H1 (cell line): ENCODE measurements at regions not wholly inside any gene's neighbourhood (a gene's known extent, or its start where the extent isn't known, plus 50 kb on each side); places are given as distances from the start of the nearest gene placed in this dataset.

ENCODE experiments used
- CTCF ChIA-PET: fragments of 300-600 bp; sonication (Branson Sonifier 250); formaldehyde crosslinking; loops from one replicate; lab custom pipeline; 2021; ENCODE audit not compliant: partially characterized antibody; lab: Charles Lee
- POLR2A ChIA-PET: fragments of 300-600 bp; sonication (Branson Sonifier 250); formaldehyde crosslinking; loops from one replicate; lab custom pipeline; 2021; ENCODE audit warnings: inconsistent platforms; ENCODE audit not compliant: partially characterized antibody; lab: Charles Lee
- DNase-seq, 2 experiments: peaks; one replicate each; pipeline versions ENCODE4 v3.0.0 to v3.0.0-alpha.2; 2010 to 2022; ENCODE audit warnings: low spot score in 2 of 2, low read depth in 1 of 2, mixed read lengths in 1 of 2
- FAIRE-seq: peaks from 2 replicates; lab custom pipeline; 2011; peaks lifted over from hg19 to GRCh38; lab: Jason Lieb, UNC
- H2AFZ ChIP-seq: 2 replicates; pipeline ENCODE4 v1.8.1; 2012; ENCODE audit warnings: low read length, inconsistent platforms
- H2AK5ac ChIP-seq: 2 replicates; pipeline ENCODE4 v1.6.1; 2013; ENCODE audit warnings: low read depth, low read length
- H2BK120ac ChIP-seq: replicated peaks from 2 replicates; pipeline ENCODE3; 2013; ENCODE audit warnings: low read depth, low read length, inconsistent platforms
- H2BK12ac ChIP-seq: 2 replicates; pipeline ENCODE4 v1.6.1; 2013; ENCODE audit warnings: low read depth, low read length
- H2BK15ac ChIP-seq: 2 replicates; pipeline ENCODE4 v1.6.1; 2013; ENCODE audit warnings: low read length
- H2BK20ac ChIP-seq: 2 replicates; pipeline ENCODE4 v1.6.1; 2013; ENCODE audit warnings: low read length
- H2BK5ac ChIP-seq: 2 replicates; pipeline ENCODE4 v1.6.1; 2013; ENCODE audit warnings: low read depth, low read length
- H3K14ac ChIP-seq: 2 replicates; pipeline ENCODE4 v1.6.1; 2013; ENCODE audit warnings: inconsistent platforms; ENCODE audit not compliant: insufficient read length
- H3K18ac ChIP-seq: 2 replicates; pipeline ENCODE4 v1.6.1; 2013; ENCODE audit warnings: low read length; ENCODE audit errors: extremely low read depth
- H3K23ac ChIP-seq: 2 replicates; pipeline ENCODE4 v1.6.1; 2013; ENCODE audit warnings: inconsistent platforms; ENCODE audit not compliant: insufficient read length
- H3K23me2 ChIP-seq: 2 replicates; pipeline ENCODE4 v1.6.1; 2013; ENCODE audit warnings: low read depth, low read length
- H3K27ac ChIP-seq: 2 replicates; pipeline ENCODE4 v1.6.1; 2011; ENCODE audit warnings: low read depth, low read length, inconsistent platforms
- H3K27me3 ChIP-seq, 4 experiments: replicated peaks in 1 of 4; 1 replicate in 1 of 4; 2 replicates in 3 of 4; pipeline versions ENCODE4 v1.6.1 to v1.8.1; 2011 to 2013; ENCODE audit warnings: low read length in 3 of 4, mild to moderate bottlenecking in 3 of 4, inconsistent platforms in 2 of 4, mixed read lengths in 2 of 4, moderate library complexity in 1 of 4; ENCODE audit not compliant: control insufficient read depth in 3 of 4, insufficient read depth in 3 of 4; ENCODE audit errors: extremely low read depth in 1 of 4
- H3K36me3 ChIP-seq, 4 experiments: 2 replicates each; pipeline versions ENCODE4 v1.6.1 to v1.8.1; 2011 to 2013; ENCODE audit warnings: mild to moderate bottlenecking in 4 of 4, low read length in 3 of 4, moderate library complexity in 2 of 4, control low read depth in 1 of 4, inconsistent platforms in 1 of 4; ENCODE audit not compliant: insufficient read depth in 4 of 4, control insufficient read depth in 2 of 4
- H3K4ac ChIP-seq: replicated peaks from 2 replicates; pipeline ENCODE3; 2013; ENCODE audit warnings: low read length, low read depth, mixed read lengths, inconsistent platforms; ENCODE audit not compliant: insufficient read length
- H3K4me1 ChIP-seq, 4 experiments: replicated peaks in 1 of 4; 1 replicate in 1 of 4; 2 replicates in 3 of 4; pipeline versions ENCODE4 v1.6.1 to v1.8.1; 2011 to 2013; ENCODE audit warnings: low read length in 3 of 4, inconsistent platforms in 2 of 4, mixed read lengths in 1 of 4; ENCODE audit not compliant: insufficient read depth in 4 of 4, control insufficient read depth in 3 of 4
- H3K4me2 ChIP-seq, 2 experiments: 2 replicates each; pipeline versions ENCODE4 v1.6.1 to v1.8.1; 2011 to 2013; ENCODE audit warnings: low read depth in 2 of 2, low read length in 2 of 2, control low read depth in 1 of 2, inconsistent platforms in 1 of 2, mild to moderate bottlenecking in 1 of 2; ENCODE audit not compliant: insufficient read depth in 1 of 2
- H3K4me3 ChIP-seq, 4 experiments: fragments of 200-600, 300-600 bp in 1 of 4; sonication (generic), shearing (Covaris generic), sonication (Bioruptor Twin) in 1 of 4; 2 replicates each; pipeline versions ENCODE4 v1.5.1 to v1.8.1; 2011 to 2016; ENCODE audit warnings: low read length in 4 of 4, low read depth in 3 of 4, control low read depth in 2 of 4, inconsistent platforms in 2 of 4, mild to moderate bottlenecking in 2 of 4, mixed read lengths in 1 of 4, moderate library complexity in 1 of 4; ENCODE audit not compliant: insufficient read depth in 2 of 4; ENCODE audit errors: extremely low read depth in 1 of 4
- H3K56ac ChIP-seq: replicated peaks from 2 replicates; pipeline ENCODE3; 2013; ENCODE audit warnings: low read depth, mild to moderate bottlenecking, mixed read lengths, low read length, inconsistent platforms; ENCODE audit not compliant: insufficient read length
- H3K79me1 ChIP-seq: 2 replicates; pipeline ENCODE4 v1.6.1; 2013; ENCODE audit warnings: low read depth, low read length, control low read depth
- H3K79me2 ChIP-seq, 2 experiments: 2 replicates each; pipeline versions ENCODE4 v1.6.1 to v1.8.1; 2012 to 2013; ENCODE audit warnings: low read length in 2 of 2, mild to moderate bottlenecking in 2 of 2, inconsistent platforms in 1 of 2; ENCODE audit not compliant: insufficient read depth in 2 of 2, control insufficient read depth in 1 of 2
- H3K9ac ChIP-seq, 4 experiments: replicated peaks in 1 of 4; 1 replicate in 1 of 4; 2 replicates in 3 of 4; pipeline versions ENCODE4 v1.6.1 to v1.8.1; 2011 to 2013; ENCODE audit warnings: low read depth in 3 of 4, low read length in 3 of 4, control low read depth in 2 of 4, mild to moderate bottlenecking in 2 of 4, moderate library complexity in 2 of 4, inconsistent platforms in 1 of 4; ENCODE audit errors: extremely low read depth in 1 of 4
- H3K9me3 ChIP-seq, 2 experiments: 2 replicates each; pipeline versions ENCODE4 v1.6.1 to v1.8.1; 2012 to 2013; ENCODE audit warnings: mild to moderate bottlenecking in 2 of 2, moderate library complexity in 2 of 2, control low read depth in 1 of 2, inconsistent platforms in 1 of 2, low read depth in 1 of 2, low read length in 1 of 2, mixed read lengths in 1 of 2; ENCODE audit not compliant: insufficient read depth in 2 of 2
- H4K20me1 ChIP-seq, 2 experiments: replicated peaks in 1 of 2; 2 replicates each; pipeline versions ENCODE3 to v1.8.1; 2011 to 2013; ENCODE audit warnings: inconsistent platforms in 2 of 2, low read length in 2 of 2, mild to moderate bottlenecking in 1 of 2; ENCODE audit not compliant: insufficient read depth in 2 of 2, control insufficient read depth in 1 of 2
- H4K5ac ChIP-seq: 2 replicates; pipeline ENCODE4 v1.6.1; 2013; ENCODE audit warnings: low read length, low read depth, mixed read lengths, inconsistent platforms; ENCODE audit not compliant: insufficient read length
- H4K8ac ChIP-seq: 2 replicates; pipeline ENCODE4 v1.8.0; 2013; ENCODE audit warnings: mild to moderate bottlenecking, moderate library complexity, low read length, inconsistent platforms; ENCODE audit not compliant: insufficient read depth; ENCODE audit errors: extremely low read depth
- H4K91ac ChIP-seq: replicated peaks from 2 replicates; pipeline ENCODE3; 2013; ENCODE audit warnings: low read length, mixed read lengths, inconsistent platforms; ENCODE audit not compliant: insufficient read length
- RNF2 ChIP-seq: fragments of 200-900, 300-1000 bp; sonication (generic); IDR thresholded peaks from 2 replicates; pipeline ENCODE4 v1.7.1; 2016; ENCODE audit warnings: borderline replicate concordance, low read depth, mild to moderate bottlenecking, antibody characterized with exemption, low read length; ENCODE audit not compliant: poor library complexity, severe bottlenecking; ENCODE audit errors: missing control alignments
- WGBS, 2 experiments: shearing (Covaris generic) in 1 of 2; methylation state at CpG; one replicate each; pipeline versions ENCODE4 v1.1.6 to v1.1.7; 2013 to 2015; ENCODE audit warnings: low lambda C conversion rate in 2 of 2, mixed read lengths in 2 of 2, inconsistent platforms in 1 of 2, low coverage in 1 of 2, missing lambda C conversion rate in 1 of 2; ENCODE audit not compliant: insufficient replicate concordance in 2 of 2, insufficient coverage in 1 of 2, insufficient read length in 1 of 2; ENCODE audit errors: extremely low coverage in 1 of 2, missing lambda C conversion rate in 1 of 2; 5-methylcytosine and 5-hydroxymethylcytosine counted together

GRCh38 chrY:7769790-7770375 lies 858.3 kb upstream of the AMELY start:
- CTCF ChIA-PET = no interaction called here
- no peak overlapping the region for H3K27ac ChIP-seq
- POLR2A ChIA-PET = no interaction called here
- no peak overlapping the region for H4K91ac ChIP-seq
- H3K4me1 ChIP-seq = no peaks in the 10 kb centered on the region
- H2BK5ac ChIP-seq = no peak overlapping the region
- no peak overlapping the region for H2BK15ac ChIP-seq
- H3K9ac ChIP-seq = no peak overlapping the region
- no peaks in the 10 kb centered on the region for H3K23me2 ChIP-seq
- no peaks in the 10 kb centered on the region for H3K79me2 ChIP-seq
- TF ChIP-seq RNF2 = no peak
- no peaks in the 10 kb centered on the region for H3K9me3 ChIP-seq
- no peak overlapping the region for H2AFZ ChIP-seq
- H4K20me1 ChIP-seq = no peaks in the 10 kb centered on the region
- WGBS, 2 experiments = 83% methylated on average over 1 of the region's 1 CpG; no CpG with 5 or more reads in 1 of the 2 experiments
- no peak overlapping the region for H3K18ac ChIP-seq
- H3K14ac ChIP-seq = no peak overlapping the region
- H3K36me3 ChIP-seq = no peaks in the 10 kb centered on the region
- no peak overlapping the region for H3K4me2 ChIP-seq
- no peak overlapping the region for H3K23ac ChIP-seq
- H2AK5ac ChIP-seq = no peak overlapping the region
- H3K56ac ChIP-seq = no peak overlapping the region
- no peaks in the 10 kb centered on the region for H3K79me1 ChIP-seq
- no peak overlapping the region for H4K8ac ChIP-seq
- H3K27me3 ChIP-seq = no peaks in the 10 kb centered on the region
- DNase-seq = no peak
- H4K5ac ChIP-seq = no peak overlapping the region
- H3K4ac ChIP-seq = no peak overlapping the region
- no peak overlapping the region for H2BK120ac ChIP-seq
- no peak overlapping the region for H2BK12ac ChIP-seq
- no peak for FAIRE-seq
- H2BK20ac ChIP-seq = no peak overlapping the region
- H3K4me3 ChIP-seq = no peak overlapping the region
